ENCODE measurements at regions not wholly inside any gene's neighbourhood (a gene's known extent, or its start where the extent isn't known, plus 50 kb on each side); places are given as distances from the start of the nearest gene placed in this dataset.

- no peak for TF ChIP-seq CTCF (conservative IDR thresholded peaks at IDR 0.05)
- no peaks in the 10 kb centered on the region for H3K27me3 Mint-ChIP-seq (ENCODE audit: low read depth)
- no peaks in the 10 kb centered on the region for H3K9me3 Mint-ChIP-seq
- H3K36me3 Mint-ChIP-seq (ENCODE audit: low read depth): no peaks in the 10 kb centered on the region
- peaks cover 12% of the 10 kb centered on the region for H3K4me1 Mint-ChIP-seq
- DNase-seq (ENCODE audit: low read depth, low spot score): no peak
- no peak overlapping the region for H3K27ac Mint-ChIP-seq (ENCODE audit: unreplicated experiment)
- H3K4me3 Mint-ChIP-seq: no peak overlapping the region
Measured at GRCh38 chr2:18841248-18842150, 252.1 kb upstream of the NT5C1B start.

- DNase-seq (ENCODE audit: low read depth, low spot score): no peak
- H3K27ac Mint-ChIP-seq (ENCODE audit: unreplicated experiment): no peak overlapping the region
- no peaks in the 10 kb centered on the region for H3K9me3 Mint-ChIP-seq
- no peak for TF ChIP-seq CTCF (conservative IDR thresholded peaks at IDR 0.05)
- no peaks in the 10 kb centered on the region for H3K27me3 Mint-ChIP-seq (ENCODE audit: low read depth)
- peaks cover 8% of the 10 kb centered on the region for H3K4me1 Mint-ChIP-seq
- H3K4me3 Mint-ChIP-seq: no peak overlapping the region
- H3K36me3 Mint-ChIP-seq (ENCODE audit: low read depth): no peaks in the 10 kb centered on the region
Measured at GRCh38 chr2:18837240-18837639, 247.9 kb upstream of the NT5C1B start.

GRCh38 chr2:18836436-18836835 lies 247.1 kb upstream of the NT5C1B start:
- H3K4me1 Mint-ChIP-seq: peaks cover 8% of the 10 kb centered on the region
- H3K27me3 Mint-ChIP-seq (ENCODE audit: low read depth): no peaks in the 10 kb centered on the region
- H3K4me3 Mint-ChIP-seq: no peak overlapping the region
- TF ChIP-seq CTCF (conservative IDR thresholded peaks at IDR 0.05): no peak
- H3K9me3 Mint-ChIP-seq: no peaks in the 10 kb centered on the region
- no peaks in the 10 kb centered on the region for H3K36me3 Mint-ChIP-seq (ENCODE audit: low read depth)
- DNase-seq (ENCODE audit: low read depth, low spot score): no peak
- no peak overlapping the region for H3K27ac Mint-ChIP-seq (ENCODE audit: unreplicated experiment)

GRCh38 chr2:18835787-18836186 lies 246.4 kb upstream of the NT5C1B start:
- DNase-seq (ENCODE audit: low read depth, low spot score): no peak
- Mint-ChIP-seq H3K4me1 (peaks cover 8% of the 10 kb centered on the region), H3K9me3 (no peaks in the 10 kb centered on the region), H3K27ac (ENCODE audit: unreplicated experiment) (no peak overlapping the region), H3K27me3 (ENCODE audit: low read depth) (no peaks in the 10 kb centered on the region), H3K4me3 (no peak overlapping the region), H3K36me3 (ENCODE audit: low read depth) (no peaks in the 10 kb centered on the region)
- no peak for TF ChIP-seq CTCF (conservative IDR thresholded peaks at IDR 0.05)

- DNase-seq (ENCODE audit: low read depth, low spot score): no peak
- no peak overlapping the region for H3K27ac Mint-ChIP-seq (ENCODE audit: unreplicated experiment)
- H3K4me3 Mint-ChIP-seq: no peak overlapping the region
- no peaks in the 10 kb centered on the region for H3K9me3 Mint-ChIP-seq
- H3K36me3 Mint-ChIP-seq (ENCODE audit: low read depth): no peaks in the 10 kb centered on the region
- no peaks in the 10 kb centered on the region for H3K27me3 Mint-ChIP-seq (ENCODE audit: low read depth)
- no peak for TF ChIP-seq CTCF (conservative IDR thresholded peaks at IDR 0.05)
- peaks cover 8% of the 10 kb centered on the region for H3K4me1 Mint-ChIP-seq
Measured at GRCh38 chr2:18834341-18834740, 245.0 kb upstream of the NT5C1B start.

Data from neural crest cell (in vitro differentiated cells).